ENCODE measurements at regions not wholly inside any gene's neighbourhood (a gene's known extent, or its start where the extent isn't known, plus 50 kb on each side); places are given as distances from the start of the nearest gene placed in this dataset.
"Not testable (repeated sequence)": the region's sequence is repeated elsewhere in the genome, so short reads cannot be mapped to it uniquely, and the experiment has no call there.

GRCh38 chr16:35102780-35103403, 1643.5 kb downstream of the TP53TG3F start:
- no peak overlapping the region for H3K4me3 Mint-ChIP-seq
- H3K27ac Mint-ChIP-seq, result no peak overlapping the region
- H3K36me3 Mint-ChIP-seq (ENCODE audit: low read depth), result no peaks in the 10 kb centered on the region
- ChIA-PET CTCF (no interaction called here), POLR2A (no interaction called here)
- peaks cover 17% of the 10 kb centered on the region for H3K9me3 Mint-ChIP-seq
- no peak for DNase-seq
- no peaks in the 10 kb centered on the region for H3K27me3 Mint-ChIP-seq
- H3K4me1 Mint-ChIP-seq, result no peaks in the 10 kb centered on the region

GRCh38 chr16:35111772-35112171, 1652.4 kb downstream of the TP53TG3F start:
- H3K27ac Mint-ChIP-seq; H3K4me1 Mint-ChIP-seq; H3K36me3 Mint-ChIP-seq (ENCODE audit: low read depth); POLR2A ChIA-PET; H3K9me3 Mint-ChIP-seq; H3K4me3 Mint-ChIP-seq; DNase-seq; H3K27me3 Mint-ChIP-seq; CTCF ChIA-PET: not testable (repeated sequence)

- no peak overlapping the region for H3K27ac Mint-ChIP-seq
- no peak for DNase-seq
- no peaks in the 10 kb centered on the region for H3K36me3 Mint-ChIP-seq (ENCODE audit: low read depth)
- POLR2A ChIA-PET, result no interaction called here
- H3K9me3 Mint-ChIP-seq, result peaks cover 18% of the 10 kb centered on the region
- CTCF ChIA-PET, result no interaction called here
- H3K4me1 Mint-ChIP-seq, result no peaks in the 10 kb centered on the region
- no peaks in the 10 kb centered on the region for H3K27me3 Mint-ChIP-seq
- no peak overlapping the region for H3K4me3 Mint-ChIP-seq
Observed at GRCh38 chr16:35131429-35131828, 1672.0 kb downstream of the TP53TG3F start.

- H3K36me3 Mint-ChIP-seq (ENCODE audit: low read depth), result no peaks in the 10 kb centered on the region
- POLR2A ChIA-PET, result no interaction called here
- no peak overlapping the region for H3K4me3 Mint-ChIP-seq
- no peak for DNase-seq
- CTCF ChIA-PET, result no interaction called here
- peaks cover 9% of the 10 kb centered on the region for H3K9me3 Mint-ChIP-seq
- no peaks in the 10 kb centered on the region for H3K27me3 Mint-ChIP-seq
- H3K4me1 Mint-ChIP-seq, result no peaks in the 10 kb centered on the region
- H3K27ac Mint-ChIP-seq, result no peak overlapping the region
Observed at GRCh38 chr16:35134471-35134870, 1675.1 kb downstream of the TP53TG3F start.

GRCh38 chr16:35140293-35140986, 1681.0 kb downstream of the TP53TG3F start:
- Mint-ChIP-seq H3K4me3 (no peak overlapping the region), H3K9me3 (peaks cover 18% of the 10 kb centered on the region), H3K36me3 (ENCODE audit: low read depth) (peaks cover 2% of the 10 kb centered on the region), H3K27me3 (no peaks in the 10 kb centered on the region), H3K4me1 (no peaks in the 10 kb centered on the region), H3K27ac (no peak overlapping the region)
- ChIA-PET CTCF (no interaction called here), POLR2A (no interaction called here)
- no peak for DNase-seq

GRCh38 chr16:35141303-35141702, 1681.9 kb downstream of the TP53TG3F start:
- ChIA-PET CTCF (no interaction called here), POLR2A (no interaction called here)
- no peaks in the 10 kb centered on the region for H3K4me1 Mint-ChIP-seq
- no peak for DNase-seq
- peaks cover 19% of the 10 kb centered on the region for H3K9me3 Mint-ChIP-seq
- H3K27me3 Mint-ChIP-seq, result no peaks in the 10 kb centered on the region
- H3K36me3 Mint-ChIP-seq (ENCODE audit: low read depth), result peaks cover 2% of the 10 kb centered on the region
- no peak overlapping the region for H3K4me3 Mint-ChIP-seq
- H3K27ac Mint-ChIP-seq, result no peak overlapping the region

GRCh38 chr16:35142147-35142808, 1682.9 kb downstream of the TP53TG3F start:
- no peak for DNase-seq
- POLR2A ChIA-PET, result no interaction called here
- Mint-ChIP-seq H3K27me3 (no peaks in the 10 kb centered on the region), H3K4me1 (no peaks in the 10 kb centered on the region), H3K4me3 (no peak overlapping the region), H3K27ac (no peak overlapping the region), H3K9me3 (peaks cover 21% of the 10 kb centered on the region), H3K36me3 (ENCODE audit: low read depth) (peaks cover 2% of the 10 kb centered on the region)
- CTCF ChIA-PET, result no interaction called here

- Mint-ChIP-seq H3K27ac (no peak overlapping the region), H3K36me3 (ENCODE audit: low read depth) (peaks cover 2% of the 10 kb centered on the region), H3K4me1 (no peaks in the 10 kb centered on the region), H3K27me3 (no peaks in the 10 kb centered on the region), H3K9me3 (peaks cover 21% of the 10 kb centered on the region), H3K4me3 (no peak overlapping the region)
- DNase-seq, result no peak
- CTCF ChIA-PET, result no interaction called here
- POLR2A ChIA-PET, result no interaction called here
Observed at GRCh38 chr16:35142809-35143192, 1683.4 kb downstream of the TP53TG3F start.

GRCh38 chr16:35144212-35144932, 1685.0 kb downstream of the TP53TG3F start:
- ChIA-PET POLR2A (no interaction called here), CTCF (no interaction called here)
- peaks cover 24% of the 10 kb centered on the region for H3K9me3 Mint-ChIP-seq
- H3K27ac Mint-ChIP-seq, result no peak overlapping the region
- peaks cover 2% of the 10 kb centered on the region for H3K36me3 Mint-ChIP-seq (ENCODE audit: low read depth)
- H3K27me3 Mint-ChIP-seq, result no peaks in the 10 kb centered on the region
- H3K4me1 Mint-ChIP-seq, result no peaks in the 10 kb centered on the region
- no peak overlapping the region for H3K4me3 Mint-ChIP-seq
- DNase-seq, result no peak

GRCh38 chr16:35146031-35146710, 1686.8 kb downstream of the TP53TG3F start:
- POLR2A ChIA-PET, result no interaction called here
- peaks cover 16% of the 10 kb centered on the region for H3K9me3 Mint-ChIP-seq
- no peak overlapping the region for H3K27ac Mint-ChIP-seq
- DNase-seq, result no peak
- CTCF ChIA-PET, result no interaction called here
- no peaks in the 10 kb centered on the region for H3K36me3 Mint-ChIP-seq (ENCODE audit: low read depth)
- H3K4me1 Mint-ChIP-seq, result no peaks in the 10 kb centered on the region
- no peaks in the 10 kb centered on the region for H3K27me3 Mint-ChIP-seq
- no peak overlapping the region for H3K4me3 Mint-ChIP-seq

- Mint-ChIP-seq H3K9me3 (peaks cover 16% of the 10 kb centered on the region), H3K4me3 (no peak overlapping the region), H3K36me3 (ENCODE audit: low read depth) (no peaks in the 10 kb centered on the region), H3K4me1 (no peaks in the 10 kb centered on the region), H3K27me3 (no peaks in the 10 kb centered on the region), H3K27ac (no peak overlapping the region)
- CTCF ChIA-PET, result no interaction called here
- POLR2A ChIA-PET, result no interaction called here
- no peak for DNase-seq
Observed at GRCh38 chr16:35146723-35147458, 1687.5 kb downstream of the TP53TG3F start.

GRCh38 chr16:35147556-35148504, 1688.4 kb downstream of the TP53TG3F start:
- H3K9me3 Mint-ChIP-seq, result peaks cover 16% of the 10 kb centered on the region
- H3K27me3 Mint-ChIP-seq, result no peaks in the 10 kb centered on the region
- no peaks in the 10 kb centered on the region for H3K36me3 Mint-ChIP-seq (ENCODE audit: low read depth)
- ChIA-PET CTCF (no interaction called here), POLR2A (no interaction called here)
- no peak overlapping the region for H3K4me3 Mint-ChIP-seq
- no peaks in the 10 kb centered on the region for H3K4me1 Mint-ChIP-seq
- no peak for DNase-seq
- H3K27ac Mint-ChIP-seq, result no peak overlapping the region

Measured in activated CD4-positive, alpha-beta T cell treated with anti-CD3 and anti-CD28 coated beads, Interleukin-2, amount 10 ng/mL, durations not matched to agents 7 days and 5 days (primary cell).